GM12878 (cell line): ENCODE measurements at regions not wholly inside any gene's neighbourhood (a gene's known extent, or its start where the extent isn't known, plus 50 kb on each side); places are given as distances from the start of the nearest gene placed in this dataset.
A peak's percentile ranks its signal among the peaks of the same experiment; 100 is the strongest.

Experiments used
- ATAC-seq: fragments of 200-7000 bp; cut with Tn5 transposase; 3 replicates; pipeline ENCODE4 v1.9.1; 2020; ENCODE audit warnings: mild to moderate bottlenecking, moderate library complexity
- BruUV-seq: library from RNA; stranded (reverse); fragments of 400-500 nt; replicated peaks from 2 replicates; lab custom pipeline; 2021; lab: Mats Ljungman, UMichigan
- CTCF ChIA-PET: fragments of 300-600 bp; sonication (Branson Sonifier 250); formaldehyde crosslinking; extraction: SDS; loops from one replicate; lab custom pipeline; 2021; ENCODE audit warnings: inconsistent platforms; lab: Yijun Ruan, JAX
- POLR2A ChIA-PET: fragments of 350-600 bp; formaldehyde crosslinking; extraction: SDS; loops from one replicate; lab custom pipeline; 2021; ENCODE audit warnings: inconsistent platforms; lab: Charles Lee
- RAD21 ChIA-PET: fragments of 300-600 bp; sonication (Branson Sonifier 250); formaldehyde crosslinking; loops from one replicate; lab custom pipeline; 2023; ENCODE audit warnings: antibody characterized with exemption; ENCODE audit not compliant: unreplicated experiment; lab: Charles Lee
- SMC1A ChIA-PET: fragments of 300-600 bp; sonication (Branson Sonifier 250); formaldehyde crosslinking; loops from one replicate; lab custom pipeline; 2023; ENCODE audit not compliant: unreplicated experiment, uncharacterized antibody; lab: Charles Lee
- DNase-seq: peaks from one replicate; pipeline ENCODE4 v3.0.0-alpha.2; 2011; ENCODE audit warnings: low read depth, low spot score
- FAIRE-seq: peaks from 3 replicates; lab custom pipeline; 2011; peaks lifted over from hg19 to GRCh38; lab: Jason Lieb, UNC
- H2AFZ ChIP-seq: 2 replicates; pipeline ENCODE4 v1.6.0; 2011; ENCODE audit warnings: low read depth, low read length, control low read depth; ENCODE audit not compliant: control insufficient read depth
- H3K27ac ChIP-seq: 2 replicates; pipeline ENCODE4 v1.5.1; 2011; ENCODE audit warnings: control low read depth; ENCODE audit not compliant: control insufficient read depth, insufficient read depth
- H3K27me3 ChIP-seq, 2 experiments: replicated peaks in 1 of 2; 2 replicates each; pipeline versions ENCODE4 v1.6.0 to v1.6.1; 2011; ENCODE audit warnings: low read length in 1 of 2; ENCODE audit not compliant: control insufficient read depth in 2 of 2, insufficient read depth in 2 of 2
- H3K36me3 ChIP-seq, 2 experiments: 2 replicates each; pipeline ENCODE4 v1.5.1; 2011; ENCODE audit warnings: low read length in 1 of 2; ENCODE audit not compliant: control insufficient read depth in 2 of 2, insufficient read depth in 2 of 2
- H3K4me1 ChIP-seq: 2 replicates; pipeline ENCODE4 v1.6.1; 2011; ENCODE audit warnings: mild to moderate bottlenecking, low read length, moderate library complexity, mixed read lengths; ENCODE audit not compliant: control insufficient read depth, insufficient read depth
- H3K4me2 ChIP-seq: 2 replicates; pipeline ENCODE4 v1.6.0; 2011; ENCODE audit warnings: control low read depth; ENCODE audit not compliant: control insufficient read depth, insufficient read depth
- H3K4me3 ChIP-seq: fragments of 200-600 bp; sonication (generic); 2 replicates; pipeline ENCODE4 v1.5.1; 2016
- H3K79me2 ChIP-seq: 2 replicates; pipeline ENCODE4 v1.6.0; 2011; ENCODE audit warnings: low read length; ENCODE audit not compliant: control insufficient read depth, insufficient read depth
- H3K9ac ChIP-seq: 2 replicates; pipeline ENCODE4 v1.8.0; 2011; ENCODE audit warnings: low read length, control low read depth, mixed read lengths; ENCODE audit not compliant: control insufficient read depth, insufficient read depth
- H3K9me3 ChIP-seq: replicated peaks from 3 replicates; pipeline ENCODE4 v1.5.1; 2011; ENCODE audit warnings: mild to moderate bottlenecking, low read length; ENCODE audit not compliant: control insufficient read depth, insufficient read depth
- H4K20me1 ChIP-seq: 2 replicates; pipeline ENCODE4 v1.6.0; 2011; ENCODE audit not compliant: control insufficient read depth, insufficient read depth
- CHD4 ChIP-seq: fragments of 200-600 bp; sonication (generic); IDR thresholded peaks from 2 replicates; pipeline ENCODE4 v1.6.1; 2016; ENCODE audit warnings: mild to moderate bottlenecking
- CREB1 ChIP-seq: IDR thresholded peaks from 2 replicates; pipeline ENCODE4 v1.6.1; 2012; ENCODE audit warnings: low read depth, mild to moderate bottlenecking, inconsistent platforms
- CREM ChIP-seq: IDR thresholded peaks from 2 replicates; pipeline ENCODE4 v1.6.1; 2014; ENCODE audit warnings: antibody characterized with exemption, low read depth
- EP300 ChIP-seq, 2 experiments: fragments of 150-350 bp in 1 of 2; IDR thresholded peaks; 2 replicates each; pipeline ENCODE4 v1.6.1; 2011 to 2012; ENCODE audit warnings: low read depth in 2 of 2, low read length in 2 of 2, borderline replicate concordance in 1 of 2, improper control_type of control experiment in 1 of 2, inconsistent platforms in 1 of 2; ENCODE audit not compliant: control insufficient read depth in 1 of 2
- GATAD2B ChIP-seq: fragments of 450-650 bp; conservative IDR thresholded peaks from 2 replicates; pipeline ENCODE4 v1.6.1; 2017; ENCODE audit warnings: low read depth, mild to moderate bottlenecking, moderate library complexity
- HCFC1 ChIP-seq: fragments of 150-350 bp; IDR thresholded peaks from 2 replicates; pipeline ENCODE4 v1.6.1; 2014; ENCODE audit warnings: low read length
- HSF1 ChIP-seq: fragments of 150-350 bp; IDR thresholded peaks from 2 replicates; pipeline ENCODE4 v1.6.1; 2014; ENCODE audit warnings: mild to moderate bottlenecking, low read depth, low read length
- JUNB ChIP-seq: IDR thresholded peaks from 2 replicates; pipeline ENCODE4 v1.6.1; 2016; ENCODE audit warnings: antibody characterized with exemption, mild to moderate bottlenecking
- MTA2 ChIP-seq: fragments of 450-650 bp; IDR thresholded peaks from 2 replicates; pipeline ENCODE4 v1.6.1; 2016; ENCODE audit warnings: low read depth, mild to moderate bottlenecking, moderate library complexity
- NFYB ChIP-seq: IDR thresholded peaks from 2 replicates; pipeline ENCODE4 v1.6.1; 2011; ENCODE audit warnings: low read depth, mild to moderate bottlenecking, low read length, improper control_type of control experiment, moderate library complexity; ENCODE audit not compliant: insufficient read depth
- PAX5 ChIP-seq: IDR thresholded peaks from 2 replicates; pipeline ENCODE4 v1.6.1; 2011; ENCODE audit warnings: low read depth, low read length, borderline replicate concordance
- PKNOX1 ChIP-seq: fragments of 450-650 bp; IDR thresholded peaks from 2 replicates; pipeline ENCODE4 v1.6.1; 2016; ENCODE audit warnings: mild to moderate bottlenecking
- RAD51 ChIP-seq: fragments of 450-650 bp; IDR thresholded peaks from 2 replicates; pipeline ENCODE4 v1.6.1; 2016; ENCODE audit warnings: moderate library complexity, mild to moderate bottlenecking, inconsistent platforms
- RCOR1 ChIP-seq: conservative IDR thresholded peaks from 2 replicates; pipeline ENCODE4 v1.6.1; 2012; ENCODE audit warnings: low read depth, low read length, improper control_type of control experiment
- RELB ChIP-seq: fragments of 450-650 bp; IDR thresholded peaks from 2 replicates; pipeline ENCODE4 v1.6.1; 2017; ENCODE audit warnings: low read depth, mild to moderate bottlenecking, moderate library complexity
- RUNX3 ChIP-seq: IDR thresholded peaks from 2 replicates; pipeline ENCODE4 v1.6.1; 2012; ENCODE audit warnings: low read length, inconsistent platforms
- SIN3A ChIP-seq: IDR thresholded peaks from 2 replicates; pipeline ENCODE4 v1.6.1; 2012; ENCODE audit warnings: low read depth, low read length, improper control_type of control experiment
- TCF12 ChIP-seq: IDR thresholded peaks from 2 replicates; pipeline ENCODE4 v1.6.1; 2011; ENCODE audit warnings: low read depth, mild to moderate bottlenecking, low read length
- WGBS: methylation state at CpG from one replicate; pipeline ENCODE4 v1.1.6; 2016; ENCODE audit warnings: low lambda C conversion rate; ENCODE audit not compliant: insufficient replicate concordance, insufficient coverage; ENCODE audit errors: missing lambda C conversion rate; 5-methylcytosine and 5-hydroxymethylcytosine counted together
- in situ Hi-C: fragments of 300-500 bp; cut with MboI; formaldehyde crosslinking; loops from 9 replicates; pipeline ENCODE4 v1.14.3; 2018; ENCODE audit warnings: mixed read lengths
- intact Hi-C: fragments of 100-400 bp; cut with micrococcal nuclease; formaldehyde crosslinking; loops from one replicate; pipeline ENCODE4 v1.14.2; 2022; ENCODE audit not compliant: unreplicated experiment

GRCh38 chr9:1522219-1522767 is 472.1 kb downstream of the DMRT2 start:
- H4K20me1 ChIP-seq, result no peaks in the 10 kb centered on the region
- H3K4me3 ChIP-seq, result no peak overlapping the region
- H3K79me2 ChIP-seq, result no peaks in the 10 kb centered on the region
- FAIRE-seq (no peak), DNase-seq (no peak), ATAC-seq (peak; percentile 92)
- no peak overlapping the region for H3K27ac ChIP-seq
- intact Hi-C loops (loop anchor here (2.0 kb wide), 1 partner anchor 61 kb away; no protein-coding TSS in a partner anchor), in situ Hi-C loops (no loop called here)
- no peaks in the 10 kb centered on the region for H3K27me3 ChIP-seq
- ChIA-PET SMC1A (interaction anchor here (0.8 to 3.6 kb wide), 19 partner anchors 8 to 417 kb away, joined by 3 to 25 read pairs (median 6); no protein-coding TSS in a partner anchor), POLR2A (interaction anchor here (0.5 to 1.7 kb wide), 6 partner anchors 10 to 32 kb away, joined by 3 to 6 read pairs (median 4); no protein-coding TSS in a partner anchor), CTCF (interaction anchor here (0.9 to 3.1 kb wide), 10 partner anchors 9 to 252 kb away, joined by 3 to 14 read pairs (median 6); no protein-coding TSS in a partner anchor), RAD21 (interaction anchor here (0.6 to 3.6 kb wide), 19 partner anchors 11 to 519 kb away, joined by 3 to 23 read pairs (median 4); no protein-coding TSS in a partner anchor)
- H3K4me1 ChIP-seq, result no peaks in the 10 kb centered on the region; the same call in 1 of the 2 replicates
- no peak overlapping the region for H2AFZ ChIP-seq
- H3K4me2 ChIP-seq, result no peak overlapping the region
- no peaks in the 10 kb centered on the region for H3K9me3 ChIP-seq
- no peak overlapping the region for H3K9ac ChIP-seq
- H3K36me3 ChIP-seq, result no peaks in the 10 kb centered on the region
- WGBS, result 0% methylated on average over 1 of the region's 1 CpG
- no TSS peak for BruUV-seq
- TF ChIP-seq PKNOX1 (peak; percentile 55), MTA2 (peak; percentile 90), RELB (peak; percentile 78; the same call in 1 of the 2 replicates), RAD51 (peak; percentile 66), PAX5 (no peak), NFYB (no peak), RUNX3 (peak; percentile 46; the same call in 1 of the 2 replicates), GATAD2B (no peak), CREB1 (0 out of 2 replicates have a peak, but pooled peaks have one; percentile 15), CHD4 (no peak), RCOR1 (no peak), EP300 (IDR thresholded peaks at IDR 0.05; ENCODE audit: borderline replicate concordance in 1 of 2, control insufficient read depth in 1 of 2, low read depth in 2 of 2, low read length in 2 of 2) (peak in 1 of 2 experiments; percentile 45; a peak in 1 of 4 replicates), HSF1 (no peak), HCFC1 (no peak), TCF12 (no peak), CREM (no peak), JUNB (peak; percentile 67), SIN3A (no peak)
